GM18951 (cell line): ENCODE measurements at regions not wholly inside any gene's neighbourhood (a gene's known extent, or its start where the extent isn't known, plus 50 kb on each side); places are given as distances from the start of the nearest gene placed in this dataset.

Source experiments
- POLR2A ChIP-seq: IDR thresholded peaks from 4 replicates; pipeline ENCODE4 v1.6.1; 2011; ENCODE audit warnings: mild to moderate bottlenecking; ENCODE audit not compliant: insufficient read length, insufficient read depth; ENCODE audit errors: extremely low read depth
- in situ Hi-C: fragments of 300-500 bp; cut with MboI; formaldehyde crosslinking; loops from one replicate; pipeline ENCODE4 v1.12.0; 2022; ENCODE audit warnings: low sequenced_read_pairs, mixed read lengths, inconsistent platforms; ENCODE audit not compliant: unreplicated experiment

DNA sequence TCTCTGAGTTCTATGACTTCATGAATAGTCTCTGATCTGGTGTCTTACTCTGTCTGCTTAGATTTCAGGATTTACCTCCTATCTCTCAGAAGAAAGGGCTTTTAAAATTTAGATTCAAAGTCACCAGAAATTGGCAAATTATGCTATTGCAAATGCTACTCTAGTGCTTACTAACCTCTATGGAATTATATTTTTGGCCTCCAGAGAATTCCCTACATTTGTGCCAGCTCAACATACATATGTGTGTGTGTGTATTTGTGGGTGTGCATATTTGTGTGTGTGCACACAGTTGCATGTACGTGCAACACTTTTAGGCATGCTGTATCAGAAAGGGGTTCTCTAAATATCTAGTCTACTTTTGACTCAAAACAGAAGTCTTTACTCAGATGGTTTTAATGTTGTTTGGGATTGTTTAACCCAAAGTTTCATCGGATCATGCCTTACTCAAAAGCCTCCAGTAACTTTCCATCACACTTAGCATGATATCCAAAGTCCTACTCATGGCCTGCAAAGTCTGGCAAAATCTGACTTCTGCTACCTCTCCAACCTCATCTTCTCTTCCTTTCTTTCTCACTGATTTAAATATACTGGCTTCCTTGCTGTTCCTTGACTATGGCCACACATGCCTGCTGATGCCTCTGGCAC, 147.6 kb upstream of the NR3C1 start:
- in situ Hi-C loops: no loop called here
- TF ChIP-seq POLR2A: no peak

DNA sequence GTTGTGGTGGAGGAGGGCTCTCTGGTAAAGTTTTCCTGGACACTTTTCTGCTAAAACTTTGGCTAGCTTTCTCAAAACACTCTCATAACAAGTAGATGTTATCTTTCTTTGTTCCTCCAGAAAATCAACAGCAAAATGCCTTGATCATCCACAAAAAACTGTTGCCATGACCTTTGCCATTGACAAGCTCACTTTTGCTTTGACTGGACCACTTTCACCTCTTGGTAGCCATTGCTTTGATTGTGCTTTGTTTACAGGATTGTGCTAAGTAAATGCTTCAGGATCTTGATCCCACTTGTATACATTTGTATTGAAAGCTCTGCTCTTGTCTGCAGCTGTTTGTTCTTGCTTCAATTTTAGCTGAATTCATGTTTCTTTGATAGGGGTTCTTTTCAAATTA, 143.9 kb upstream of the NR3C1 start:
- no peak for TF ChIP-seq POLR2A
- in situ Hi-C loops: no loop called here

DNA sequence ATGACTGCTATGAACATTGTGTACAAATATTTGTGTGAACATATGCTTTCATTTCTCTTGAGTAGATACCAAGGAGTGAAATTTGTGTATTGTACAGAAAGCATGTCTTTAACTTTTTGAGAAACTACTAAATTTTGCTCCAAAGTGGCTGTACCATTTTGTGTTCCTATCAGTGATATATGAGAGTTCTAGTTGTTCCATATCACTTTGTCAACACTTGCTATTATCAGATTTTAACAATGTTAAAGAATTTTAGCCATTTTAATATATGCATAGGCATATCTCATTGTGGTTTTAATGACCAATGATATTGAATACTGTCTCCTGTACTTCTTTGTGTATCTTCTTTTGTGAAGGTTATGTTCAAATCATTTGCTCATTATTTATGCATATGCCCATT, 142.9 kb upstream of the NR3C1 start:
- no peak for TF ChIP-seq POLR2A
- in situ Hi-C loops: no loop called here

DNA sequence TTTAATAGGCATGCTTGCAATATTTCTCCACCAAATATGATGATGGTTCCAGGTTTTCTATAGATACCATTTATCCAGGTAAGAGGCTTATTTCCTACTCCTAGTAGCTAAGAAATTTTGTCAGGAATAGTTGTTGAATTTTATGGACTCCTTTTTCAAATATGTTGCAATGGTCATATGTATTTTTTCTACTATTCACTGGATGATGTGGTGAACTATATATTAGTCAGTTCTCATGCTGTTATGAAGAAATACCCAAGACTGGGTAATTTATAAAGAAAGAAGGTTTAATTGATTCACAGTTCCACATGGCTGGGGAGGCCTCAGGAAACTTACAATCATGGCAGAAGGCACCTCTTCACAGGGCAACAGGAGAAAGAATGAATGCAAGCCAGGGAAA, 141.1 kb upstream of the NR3C1 start:
- TF ChIP-seq POLR2A: no peak
- in situ Hi-C loops: no loop called here

DNA sequence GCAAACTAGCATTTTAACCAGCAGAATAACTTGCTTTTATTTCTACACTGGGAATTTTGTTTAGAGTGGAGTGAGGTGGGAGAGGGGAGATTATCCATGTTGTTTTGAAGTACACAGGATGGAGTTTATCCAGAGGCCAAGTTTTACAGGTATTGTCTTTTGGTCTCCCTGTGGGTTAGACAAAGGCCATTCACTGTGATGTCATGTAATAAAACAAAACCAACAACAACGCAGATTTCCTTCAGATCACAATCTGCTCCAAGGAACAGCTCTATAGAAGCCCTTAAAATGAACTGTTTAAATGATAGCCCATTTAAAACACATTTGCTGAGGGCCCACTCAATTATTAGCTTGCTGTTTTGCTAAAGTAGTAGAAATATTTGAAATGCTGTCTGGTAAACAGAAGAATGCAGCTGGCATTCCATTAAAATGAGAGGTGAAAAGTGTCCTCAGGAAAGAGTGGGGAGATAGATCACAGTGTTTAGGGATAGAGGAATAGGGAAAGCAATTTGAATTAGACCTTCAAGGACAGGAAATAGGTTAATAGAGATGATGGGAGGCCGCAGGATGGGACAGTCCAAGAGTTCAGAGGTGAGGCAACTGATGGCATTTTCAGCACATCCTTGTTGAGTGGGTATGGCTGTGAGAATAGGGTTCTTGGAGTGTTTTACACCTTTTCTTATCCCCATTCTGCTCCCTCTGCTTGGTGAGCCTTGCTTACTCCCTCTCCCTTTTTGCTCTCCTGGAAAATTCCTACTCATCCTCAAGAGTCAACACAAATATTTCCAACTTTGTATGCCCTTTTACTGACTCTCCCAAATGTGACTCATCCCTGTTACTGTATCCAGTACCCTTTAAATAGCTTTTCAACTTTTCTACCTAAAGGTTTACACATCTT, 140.1 kb upstream of the NR3C1 start:
- TF ChIP-seq POLR2A: no peak
- in situ Hi-C loops: no loop called here

DNA sequence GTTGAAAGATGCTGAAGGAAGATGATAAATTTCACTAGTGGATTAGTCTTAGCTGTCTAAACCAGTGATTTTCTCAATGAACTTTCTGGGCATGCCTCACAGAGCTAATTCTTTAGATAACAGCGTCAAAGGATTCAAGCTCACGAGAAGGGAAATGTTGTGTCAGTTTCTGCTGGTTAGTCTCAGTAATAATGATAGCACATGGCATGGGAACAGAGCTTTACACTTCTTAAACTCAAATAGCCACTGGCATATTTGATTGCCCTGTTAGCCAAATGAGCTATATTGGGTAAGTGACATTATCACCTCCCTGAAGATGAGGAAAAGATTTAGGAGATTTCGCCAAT, 139.3 kb upstream of the NR3C1 start:
- no peak for TF ChIP-seq POLR2A
- in situ Hi-C loops: no loop called here

DNA sequence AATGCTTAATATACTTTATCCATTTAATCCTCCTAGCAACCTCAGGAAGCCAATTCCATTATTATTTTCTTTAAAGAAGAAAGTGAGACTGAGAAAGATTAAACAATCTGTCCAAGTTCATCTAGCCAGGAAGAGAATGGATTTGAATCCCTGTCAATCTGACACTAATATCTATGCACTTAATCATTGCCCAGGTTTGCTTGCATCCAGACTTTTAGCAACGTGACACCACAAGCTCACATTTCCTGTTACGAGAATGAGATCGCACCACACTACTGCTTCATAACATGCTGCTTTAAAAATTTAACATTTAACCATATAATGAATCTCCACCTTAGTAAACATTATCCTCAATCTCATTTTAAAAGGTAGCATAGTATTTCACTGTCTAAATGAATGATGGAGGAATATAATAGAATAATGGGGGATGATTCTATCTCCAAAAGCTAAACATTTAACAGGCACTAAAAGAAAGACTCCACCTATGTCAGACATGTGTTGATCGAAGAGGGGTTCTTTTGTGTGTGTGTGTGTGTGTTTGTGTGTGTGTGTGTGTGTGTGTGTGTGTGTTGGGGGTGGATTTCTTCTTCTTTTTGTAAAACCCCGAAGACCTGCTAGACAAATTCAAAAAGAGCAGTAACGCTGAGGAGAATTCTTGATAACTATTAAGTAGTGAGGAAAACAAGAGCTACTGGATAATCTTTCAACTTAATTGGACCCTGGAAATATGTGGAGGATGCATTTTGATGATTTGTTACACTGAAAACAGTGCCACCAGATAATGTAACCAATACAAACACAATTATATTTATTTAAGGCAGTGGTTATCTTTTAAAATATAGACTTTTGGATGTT, 138.7 kb upstream of the NR3C1 start:
- no peak for TF ChIP-seq POLR2A
- in situ Hi-C loops: no loop called here

DNA sequence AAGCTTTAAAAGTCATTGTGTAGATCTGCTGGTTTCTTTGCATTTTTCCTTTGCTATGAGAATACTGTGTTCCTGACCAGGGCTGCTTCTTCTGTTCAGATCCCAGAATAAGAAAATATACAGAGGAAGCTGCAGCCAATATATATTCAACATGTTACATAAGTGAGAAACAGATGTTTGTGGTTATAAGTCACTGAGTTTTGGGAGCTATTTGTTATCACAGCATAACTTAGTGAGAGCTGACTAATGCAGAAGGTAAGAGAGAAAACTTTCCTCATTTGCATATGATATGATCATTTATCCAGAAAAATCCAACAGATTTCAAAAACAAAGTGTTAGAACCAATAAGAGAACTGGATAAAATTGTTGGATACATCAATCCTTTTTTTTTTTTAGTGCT, 136.3 kb upstream of the NR3C1 start:
- no peak for TF ChIP-seq POLR2A
- in situ Hi-C loops: no loop called here

DNA sequence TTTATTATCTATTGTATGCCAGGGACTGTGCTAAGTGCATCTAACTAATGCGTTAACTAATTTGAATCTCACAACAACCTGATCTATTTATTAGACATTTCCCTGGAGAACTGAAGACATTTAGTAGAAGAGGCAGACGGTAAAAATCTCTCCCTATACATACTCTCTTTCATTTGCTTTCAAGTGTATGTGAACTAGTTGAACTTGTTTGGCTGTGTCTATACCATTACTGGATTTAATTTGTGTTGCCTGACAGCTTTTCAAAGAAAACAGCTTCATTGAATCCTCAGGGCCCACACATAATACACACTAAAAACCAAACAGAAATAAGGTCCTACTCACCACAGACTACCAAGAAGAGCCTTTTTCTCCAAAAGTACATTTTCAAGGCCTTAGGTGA, 133.6 kb upstream of the NR3C1 start:
- in situ Hi-C loops: no loop called here
- TF ChIP-seq POLR2A: no peak

DNA sequence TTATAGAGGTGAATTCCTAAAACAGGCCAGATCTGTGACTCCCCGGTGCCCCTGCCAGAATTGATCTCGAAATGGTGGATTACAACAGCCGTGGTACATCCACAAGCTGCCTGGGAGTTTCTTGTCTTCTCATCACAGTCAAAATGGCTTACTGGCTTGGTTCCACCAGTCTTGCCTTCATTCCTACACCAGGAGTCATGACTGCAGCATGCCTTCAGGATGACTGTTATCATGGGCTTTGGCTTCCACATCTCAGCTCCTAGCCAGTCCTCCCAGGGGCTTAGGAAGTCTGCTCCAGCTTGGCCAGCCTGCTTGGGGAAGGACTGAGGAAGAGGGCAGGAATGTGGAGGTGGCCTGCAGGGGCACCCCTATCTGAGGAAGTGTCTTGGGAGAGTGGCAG, 132.9 kb upstream of the NR3C1 start:
- no peak for TF ChIP-seq POLR2A
- in situ Hi-C loops: no loop called here

DNA sequence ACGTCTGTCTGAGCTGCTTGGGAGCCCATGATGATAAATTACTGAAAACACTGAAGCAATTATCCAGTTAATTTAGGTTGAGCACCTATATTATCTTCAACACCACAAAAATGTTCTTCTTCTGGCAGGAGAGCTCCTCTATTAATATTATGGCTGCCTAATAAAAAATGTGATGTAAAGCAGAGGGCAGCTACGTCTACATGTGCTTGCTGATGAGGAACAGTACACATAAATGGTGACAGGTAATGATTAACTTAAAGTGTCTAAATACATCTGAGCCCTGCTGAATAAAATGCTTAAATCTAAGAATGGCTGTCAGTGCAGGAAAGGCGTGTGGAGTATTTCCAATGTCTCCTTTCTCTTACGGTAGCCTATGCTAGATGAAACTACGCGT, 131.3 kb upstream of the NR3C1 start:
- no peak for TF ChIP-seq POLR2A
- in situ Hi-C loops: no loop called here

DNA sequence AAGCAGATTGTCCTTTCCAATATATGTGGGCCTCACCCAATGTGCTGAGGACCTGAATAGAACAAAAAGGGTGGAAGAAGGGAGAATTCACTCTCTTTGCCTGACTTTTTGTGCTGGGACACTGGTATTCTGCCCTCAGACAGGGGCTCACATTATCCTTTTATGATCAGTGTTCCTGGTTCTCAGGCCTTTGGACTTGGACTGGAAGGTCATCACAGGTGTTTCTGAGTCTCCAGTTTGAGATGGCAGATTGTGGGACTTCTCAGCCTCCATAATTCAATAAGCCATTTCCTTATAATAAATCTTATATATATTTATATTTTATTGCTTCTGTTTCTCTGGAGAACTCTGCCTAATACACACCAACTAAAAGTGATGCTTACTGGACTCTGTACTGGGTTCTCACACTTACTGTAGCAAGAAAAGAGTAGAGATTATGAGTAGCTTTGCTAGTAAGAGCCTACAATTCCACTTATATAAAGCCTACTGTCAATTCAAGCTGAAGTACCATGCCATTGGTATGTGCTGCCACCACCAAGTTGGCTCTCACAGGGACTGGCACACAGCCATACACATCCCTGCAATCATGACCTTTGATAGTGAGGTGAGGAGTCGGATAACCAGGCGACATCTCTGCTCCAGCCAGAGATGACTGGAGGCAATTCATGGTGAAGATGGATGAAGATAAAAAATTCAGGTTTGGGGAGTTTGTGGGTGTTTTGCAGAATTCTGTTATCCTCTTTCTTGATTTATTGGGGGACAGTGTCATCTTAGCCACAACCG, 130.7 kb upstream of the NR3C1 start:
- in situ Hi-C loops: no loop called here
- TF ChIP-seq POLR2A: no peak

DNA sequence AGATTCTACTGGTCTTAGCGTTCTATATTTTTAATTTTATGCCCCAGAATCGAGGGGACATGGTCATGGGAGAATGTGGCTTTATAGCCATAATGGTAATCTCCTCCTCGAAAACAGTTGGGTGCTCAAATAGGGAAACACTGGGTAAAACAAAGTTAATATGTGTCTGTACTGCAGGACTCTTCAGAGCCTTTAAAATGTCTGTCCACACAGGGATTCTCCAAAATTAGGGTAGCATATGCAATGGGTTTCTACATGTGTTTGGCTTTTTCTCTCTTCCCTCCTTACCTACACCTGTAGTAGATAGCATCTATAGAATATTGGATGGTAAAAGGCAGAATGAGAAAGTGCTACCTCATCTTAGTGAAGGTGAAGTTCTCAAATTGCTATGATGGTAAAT, 130.0 kb upstream of the NR3C1 start:
- TF ChIP-seq POLR2A: no peak

More for the DNA sequence above, 130.0 kb upstream of the NR3C1 start:
- in situ Hi-C loops: no loop called here
